GM10248 (cell line): ENCODE measurements at regions not wholly inside any gene's neighbourhood (a gene's known extent, or its start where the extent isn't known, plus 50 kb on each side); places are given as distances from the start of the nearest gene placed in this dataset.

Experiments used
- CTCF ChIA-PET: fragments of 300-600 bp; sonication (Branson Sonifier 250); formaldehyde crosslinking; extraction: SDS; loops from one replicate; lab custom pipeline; 2021; ENCODE audit warnings: antibody characterized with exemption; lab: Yijun Ruan, JAX
- POLR2A ChIA-PET: fragments of 350-650 bp; sonication (Branson Sonifier 250); formaldehyde crosslinking; extraction: SDS; loops from one replicate; lab custom pipeline; 2020; ENCODE audit warnings: antibody characterized with exemption; lab: Yijun Ruan, JAX
- DNase-seq: peaks from one replicate; pipeline ENCODE4 v3.0.0; 2012; ENCODE audit errors: extremely low spot score
- CTCF ChIP-seq: IDR thresholded peaks from 2 replicates; pipeline ENCODE4 v1.5.1; 2012; ENCODE audit warnings: mild to moderate bottlenecking, low read depth; ENCODE audit errors: extremely low read depth, missing control alignments, control extremely low read depth

DNA sequence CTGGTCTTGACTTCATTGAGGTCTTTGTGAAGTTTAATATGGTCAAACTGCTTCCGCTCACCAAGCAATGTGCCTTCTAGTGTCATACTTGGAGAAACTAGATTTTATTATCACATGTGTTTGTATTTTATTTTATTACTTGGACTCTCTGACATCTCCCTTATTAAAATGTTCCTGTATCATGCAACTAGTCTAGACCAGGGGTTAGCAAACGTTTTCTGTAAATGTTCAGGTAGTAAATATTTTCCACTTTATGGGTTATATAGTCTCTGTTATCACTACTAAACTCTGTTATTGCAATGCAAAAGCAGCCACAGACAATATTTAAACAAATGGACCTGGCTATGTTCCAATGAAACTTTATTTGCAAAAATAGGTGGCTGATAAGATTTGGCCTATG lies 443.8 kb downstream of the MID1IP1 start:
- ChIA-PET CTCF (no interaction called here), POLR2A (no interaction called here)
- no peak for TF ChIP-seq CTCF
- no peak for DNase-seq

DNA sequence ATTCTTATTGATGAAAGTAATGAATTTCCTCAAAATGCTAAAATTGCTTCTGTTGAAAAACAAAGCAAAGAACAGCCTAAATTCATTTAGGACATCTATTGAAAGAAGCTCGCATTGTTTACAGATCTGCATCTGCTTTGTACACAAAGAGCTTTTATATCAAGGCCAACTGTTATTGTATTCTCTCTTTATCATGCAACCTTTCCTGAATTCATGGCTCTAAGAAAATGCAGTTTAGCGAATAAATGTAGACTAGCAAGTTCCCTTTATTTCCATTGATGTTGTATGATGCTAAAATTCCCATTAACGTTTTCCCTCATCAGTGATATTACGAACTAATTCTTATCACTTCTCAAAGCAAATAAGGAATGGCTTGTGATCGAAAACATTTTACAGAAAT lies 446.3 kb downstream of the MID1IP1 start:
- CTCF ChIA-PET, result no interaction called here
- TF ChIP-seq CTCF, result no peak
- DNase-seq, result no peak
- POLR2A ChIA-PET, result no interaction called here

GRCh38 chrX:39248330-39248729 lies 447.1 kb downstream of the MID1IP1 start:
- no peak for TF ChIP-seq CTCF
- ChIA-PET POLR2A (no interaction called here), CTCF (no interaction called here)
- no peak for DNase-seq

DNA sequence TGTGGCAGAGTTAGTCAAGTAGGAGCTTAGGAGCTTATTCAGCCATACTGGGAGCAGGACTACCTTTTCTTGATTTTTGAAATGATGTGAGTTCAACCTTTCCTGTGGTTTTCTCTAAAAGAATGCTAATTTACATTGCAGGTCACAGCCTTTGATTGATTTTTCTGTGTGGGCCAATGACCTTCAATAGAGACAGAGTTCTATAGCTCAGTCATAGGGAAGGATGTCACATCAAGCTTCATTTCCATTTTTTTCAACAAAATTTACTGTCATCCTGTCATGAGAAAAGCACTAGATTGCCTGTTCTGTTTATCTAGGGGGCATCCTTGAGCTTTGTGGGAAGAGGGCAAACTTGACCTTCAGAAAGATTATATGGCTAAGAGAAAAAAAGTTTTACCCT lies 448.7 kb downstream of the MID1IP1 start:
- ChIA-PET POLR2A (no interaction called here), CTCF (interaction anchor here (1.0 to 1.7 kb wide), 3 partner anchors 10 to 17 kb away, joined by 3 to 4 read pairs (median 4); no protein-coding TSS in a partner anchor)
- no peak for DNase-seq
- TF ChIP-seq CTCF, result no peak

GRCh38 chrX:39251995-39252394 lies 450.7 kb downstream of the MID1IP1 start:
- no peak for TF ChIP-seq CTCF
- no peak for DNase-seq
- ChIA-PET POLR2A (no interaction called here), CTCF (no interaction called here)

DNA sequence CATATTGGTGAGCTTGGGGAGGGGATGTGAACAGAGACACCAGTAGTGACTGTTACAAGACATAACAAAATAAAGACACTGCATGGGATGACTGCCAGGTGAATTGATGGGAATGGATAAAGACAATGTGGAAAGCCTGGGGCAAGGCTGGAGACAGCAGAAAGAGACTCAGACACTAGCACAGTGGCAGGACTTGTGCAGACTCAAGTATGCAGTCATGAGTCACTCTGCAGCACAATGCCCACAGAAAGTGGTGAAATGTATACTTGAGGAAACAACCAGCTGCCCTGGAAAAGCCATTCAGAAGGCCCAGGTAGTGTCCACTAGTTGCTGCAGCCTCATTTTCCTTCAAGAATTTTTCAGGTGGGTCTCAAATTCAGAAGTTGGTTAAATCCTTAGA lies 452.3 kb downstream of the MID1IP1 start:
- DNase-seq, result no peak
- POLR2A ChIA-PET, result no interaction called here
- CTCF ChIA-PET, result interaction anchor here (1.2 kb wide), 1 partner anchor 8 kb away, joined by 4 read pairs; no protein-coding TSS in a partner anchor

More for the DNA sequence above, 452.3 kb downstream of the MID1IP1 start:
- TF ChIP-seq CTCF, result no peak
